ENCODE measurements at regions not wholly inside any gene's neighbourhood (a gene's known extent, or its start where the extent isn't known, plus 50 kb on each side); places are given as distances from the start of the nearest gene placed in this dataset.
A peak's percentile ranks its signal among the peaks of the same experiment; 100 is the strongest.

- no peak for TF ChIP-seq CTCF (IDR thresholded peaks at IDR 0.05)
- Histone ChIP-seq H3K4me3 (peak overlapping the region; percentile 52), H3K9me3 (no peaks in the 10 kb centered on the region), H3K27me3 (replicated peaks; ENCODE audit: insufficient read depth) (no peaks in the 10 kb centered on the region), H3K36me3 (no peaks in the 10 kb centered on the region), H3K4me1 (ENCODE audit: control insufficient read depth in 1 of 2, low read depth in 2 of 2) (peaks cover 0 to 3% of the 10 kb centered on the region in 2 donors), H3K27ac (no peak overlapping the region)
- ATAC-seq (ENCODE audit: insufficient number of reproducible peaks, low FRiP score, low read depth) (no peak), DNase-seq (ENCODE audit: low spot score) (no peak)
Measured at GRCh38 chr16:64892835-64893785, 228.8 kb downstream of the CDH11 start.

DNA sequence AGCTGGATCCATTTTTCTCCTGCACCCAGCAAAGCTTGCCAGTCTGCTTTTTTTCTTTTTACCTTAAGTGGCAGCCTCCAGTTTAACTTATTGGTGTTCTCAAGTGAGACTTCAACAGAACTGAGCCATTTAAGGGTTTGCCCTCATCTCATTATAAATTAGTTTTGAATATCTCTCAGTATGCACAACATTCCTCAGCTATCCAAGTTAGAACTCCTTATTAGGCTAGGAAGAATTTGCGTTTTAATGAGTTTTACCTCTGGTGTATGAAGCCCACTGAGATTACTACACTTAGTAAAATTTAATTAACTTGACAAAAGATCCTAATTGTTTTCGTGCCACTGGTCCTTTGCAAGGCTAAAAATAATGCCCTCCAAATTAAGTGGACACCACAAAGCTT lies 232.4 kb downstream of the CDH11 start:
- no peaks in the 10 kb centered on the region for H3K36me3 ChIP-seq
- no peak overlapping the region for H3K4me3 ChIP-seq
- ATAC-seq (ENCODE audit: insufficient number of reproducible peaks, low FRiP score, low read depth) = no peak
- no peaks in the 10 kb centered on the region for H3K27me3 ChIP-seq (replicated peaks; ENCODE audit: insufficient read depth)
- TF ChIP-seq CTCF (IDR thresholded peaks at IDR 0.05) = no peak
- H3K27ac ChIP-seq = no peak overlapping the region
- DNase-seq (ENCODE audit: low spot score) = no peak
- no peaks in the 10 kb centered on the region for H3K9me3 ChIP-seq
- H3K4me1 ChIP-seq (ENCODE audit: control insufficient read depth in 1 of 2, low read depth in 2 of 2) = no peaks in the 10 kb centered on the region

DNA sequence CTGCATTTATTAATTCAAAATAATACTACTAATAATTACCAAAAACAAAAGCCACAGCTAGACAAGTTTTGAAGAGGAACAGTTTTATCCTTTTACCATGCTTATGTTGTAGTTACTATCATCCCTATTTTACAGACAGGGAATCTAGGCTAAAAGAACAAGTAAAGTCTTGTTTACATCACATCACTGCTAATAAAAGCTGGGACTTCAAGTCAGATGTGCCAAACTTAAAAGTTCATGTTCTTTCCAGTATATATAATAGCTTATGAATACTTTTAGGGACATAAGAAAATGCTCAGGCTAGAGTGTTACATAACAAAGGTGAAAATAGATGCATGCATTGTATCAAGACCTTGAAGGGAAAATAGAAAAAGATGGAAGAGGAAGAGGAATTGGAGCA lies 234.2 kb downstream of the CDH11 start:
- Histone ChIP-seq H3K27me3 (replicated peaks; ENCODE audit: insufficient read depth) (no peaks in the 10 kb centered on the region), H3K4me3 (no peak overlapping the region), H3K4me1 (ENCODE audit: control insufficient read depth in 1 of 2, low read depth in 2 of 2) (no peaks in the 10 kb centered on the region), H3K36me3 (no peaks in the 10 kb centered on the region), H3K27ac (no peak overlapping the region), H3K9me3 (no peaks in the 10 kb centered on the region)
- TF ChIP-seq CTCF (IDR thresholded peaks at IDR 0.05) = no peak
- DNase-seq (ENCODE audit: low spot score) (no peak), ATAC-seq (ENCODE audit: insufficient number of reproducible peaks, low FRiP score, low read depth) (no peak)

DNA sequence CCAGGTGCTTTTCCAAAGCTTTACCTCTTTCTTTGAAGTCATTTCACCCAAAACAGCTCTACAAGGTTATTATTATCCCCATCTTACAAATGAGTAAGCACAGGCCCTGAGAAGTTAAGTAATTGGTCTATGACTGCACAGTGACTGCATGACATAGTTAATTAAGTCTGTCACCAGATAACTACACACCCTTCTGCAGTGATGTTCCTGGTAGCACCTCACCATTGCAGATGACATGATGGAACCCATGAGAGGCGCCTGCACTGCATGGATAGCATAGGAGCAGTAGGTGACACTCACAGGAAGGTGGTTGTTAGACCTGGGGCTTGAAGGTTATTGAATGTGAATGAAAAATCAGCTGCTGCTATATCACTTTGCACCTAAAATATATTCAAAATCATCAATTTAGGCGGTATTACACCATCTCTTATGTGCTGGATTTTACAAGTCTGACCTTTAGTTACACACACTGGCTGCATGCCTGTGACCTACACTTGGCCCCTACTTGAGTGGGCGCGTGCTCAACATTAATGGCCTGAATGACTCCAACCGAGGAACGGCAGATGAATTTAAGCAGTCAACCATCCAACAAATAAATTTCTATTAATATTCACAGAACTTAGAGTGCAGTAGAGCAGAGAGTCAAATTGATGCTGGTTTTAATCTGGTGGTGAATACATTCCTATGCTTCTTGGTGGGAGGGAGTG lies 239.6 kb downstream of the CDH11 start:
- no peaks in the 10 kb centered on the region for H3K36me3 ChIP-seq
- no peak overlapping the region for H3K4me3 ChIP-seq
- ATAC-seq (ENCODE audit: insufficient number of reproducible peaks, low FRiP score, low read depth) (no peak), DNase-seq (ENCODE audit: low spot score) (no peak)
- no peaks in the 10 kb centered on the region for H3K9me3 ChIP-seq
- H3K27ac ChIP-seq = peak overlapping the region in 1 of 2 donors; percentile 30
- TF ChIP-seq CTCF (IDR thresholded peaks at IDR 0.05) = no peak
- H3K4me1 ChIP-seq (ENCODE audit: control insufficient read depth in 1 of 2, low read depth in 2 of 2) = peaks cover 0 to 14% of the 10 kb centered on the region in 2 donors
- no peaks in the 10 kb centered on the region for H3K27me3 ChIP-seq (replicated peaks; ENCODE audit: insufficient read depth)

- H3K27me3 ChIP-seq (replicated peaks; ENCODE audit: insufficient read depth) = no peaks in the 10 kb centered on the region
- no peak for DNase-seq (ENCODE audit: low spot score)
- no peaks in the 10 kb centered on the region for H3K9me3 ChIP-seq
- no peaks in the 10 kb centered on the region for H3K36me3 ChIP-seq
- no peak overlapping the region for H3K4me3 ChIP-seq
- no peak for TF ChIP-seq CTCF (IDR thresholded peaks at IDR 0.05)
- no peak for ATAC-seq (ENCODE audit: insufficient number of reproducible peaks, low FRiP score, low read depth)
- H3K27ac ChIP-seq = no peak overlapping the region
- H3K4me1 ChIP-seq (ENCODE audit: control insufficient read depth in 1 of 2, low read depth in 2 of 2) = peaks cover 0 to 14% of the 10 kb centered on the region in 2 donors
Measured at GRCh38 chr16:64880994-64881393, 240.9 kb downstream of the CDH11 start.
